ENCODE measurements at regions not wholly inside any gene's neighbourhood (a gene's known extent, or its start where the extent isn't known, plus 50 kb on each side); places are given as distances from the start of the nearest gene placed in this dataset.

- H3K27me3 Mint-ChIP-seq = peaks cover 0 to 8% (median 6%) of the 10 kb centered on the region in 5 donors
- no peak overlapping the region for H3K4me3 ChIP-seq (ENCODE audit: low read length)
- H3K36me3 ChIP-seq (ENCODE audit: control insufficient read depth in 2 of 3, insufficient read depth in 3 of 3, low read length in 3 of 3) = no peaks in the 10 kb centered on the region
- no peaks in the 10 kb centered on the region for H3K9me3 ChIP-seq (ENCODE audit: control insufficient read depth in 2 of 3, low read length in 3 of 3)
- no peaks in the 10 kb centered on the region for H3K27me3 ChIP-seq (ENCODE audit: control insufficient read depth in 2 of 2, insufficient read depth in 2 of 2, low read length in 2 of 2)
- no peaks in the 10 kb centered on the region for H3K36me3 Mint-ChIP-seq
- no peaks in the 10 kb centered on the region for H3K4me1 ChIP-seq (ENCODE audit: control insufficient read depth in 2 of 2, insufficient read depth in 2 of 2, low read length in 2 of 2)
- peaks cover 0 to 22% (median 7%) of the 10 kb centered on the region in 7 donors for H3K4me1 Mint-ChIP-seq
- DNase-seq (no peak), ATAC-seq (no peak)
- H3K27ac ChIP-seq (ENCODE audit: low read depth, low read length) = no peak overlapping the region
- peaks cover 0 to 1% (median 0%) of the 10 kb centered on the region in 11 donors for H3K9me3 Mint-ChIP-seq
- ChIA-PET POLR2A (no interaction called here), CTCF (no interaction called here)
- intact Hi-C loops (cut with micrococcal nuclease) = no loop called here
- H3K27ac Mint-ChIP-seq = no peak overlapping the region
- H3K4me3 Mint-ChIP-seq = no peak overlapping the region
These were observed 293.9 kb downstream of the QKI start for GRCh38 chr6:163708466-163708865.

DNA sequence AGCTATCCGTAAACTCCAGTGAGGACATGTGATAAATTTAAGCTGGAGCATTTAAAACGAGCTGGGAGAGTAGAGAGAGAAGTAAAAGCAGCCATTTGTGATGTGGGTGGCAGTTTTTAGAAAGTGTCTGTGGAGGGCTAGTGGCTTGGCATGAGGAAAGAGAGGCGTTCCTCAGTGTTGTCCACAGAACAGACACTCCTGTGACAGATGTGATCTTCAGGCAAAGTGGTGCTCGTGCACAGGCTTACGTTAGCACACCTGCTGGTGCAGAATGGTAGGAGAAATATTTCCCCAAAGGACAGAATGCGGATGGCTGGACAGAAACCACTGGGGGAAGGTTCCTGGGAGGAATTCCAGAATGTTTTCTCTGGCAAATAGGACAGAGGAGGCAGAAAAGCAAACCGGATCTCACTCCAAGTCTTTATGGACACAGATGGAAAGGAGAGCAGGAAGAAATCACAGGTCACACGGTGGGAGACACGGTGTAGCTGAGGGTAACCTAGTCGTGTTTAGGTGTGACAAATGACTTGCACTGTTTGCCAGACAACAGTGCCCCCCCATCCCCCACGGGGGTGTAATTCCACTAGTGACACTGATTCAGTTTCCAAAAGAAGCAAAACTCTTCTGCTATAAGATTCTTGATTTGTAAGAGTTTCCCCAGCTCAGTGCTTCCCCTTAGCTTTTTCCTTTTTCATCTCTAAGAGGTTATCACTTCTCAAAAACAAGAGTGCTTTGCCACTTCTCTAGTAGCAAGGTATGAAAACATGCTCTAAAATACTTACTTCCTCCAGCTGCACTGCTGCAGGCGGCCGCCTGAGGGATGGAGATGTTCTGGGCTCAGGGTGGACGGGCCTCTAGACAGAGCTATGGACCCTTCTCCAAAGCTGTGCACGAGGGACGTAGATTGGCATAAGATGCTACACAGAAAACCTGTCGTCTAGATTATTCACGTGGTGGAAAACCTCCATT, 293.2 kb downstream of the QKI start:
- Mint-ChIP-seq H3K27me3 (peaks cover 0 to 8% (median 4%) of the 10 kb centered on the region in 5 donors), H3K4me1 (peaks cover 0 to 20% (median 7%) of the 10 kb centered on the region in 7 donors), H3K4me3 (no peak overlapping the region), H3K9me3 (peaks cover 0 to 1% (median 0%) of the 10 kb centered on the region in 11 donors), H3K36me3 (no peaks in the 10 kb centered on the region), H3K27ac (no peak overlapping the region)
- ChIA-PET POLR2A (no interaction called here), CTCF (no interaction called here)
- no peaks in the 10 kb centered on the region for H3K4me1 ChIP-seq (ENCODE audit: control insufficient read depth in 2 of 2, insufficient read depth in 2 of 2, low read length in 2 of 2)
- intact Hi-C loops (cut with micrococcal nuclease) = no loop called here
- H3K4me3 ChIP-seq (ENCODE audit: low read length) = no peak overlapping the region
- no peak for DNase-seq
- H3K27me3 ChIP-seq (ENCODE audit: control insufficient read depth in 2 of 2, insufficient read depth in 2 of 2, low read length in 2 of 2) = no peaks in the 10 kb centered on the region
- H3K27ac ChIP-seq (ENCODE audit: low read depth, low read length) = no peak overlapping the region
- no peaks in the 10 kb centered on the region for H3K36me3 ChIP-seq (ENCODE audit: control insufficient read depth in 2 of 3, insufficient read depth in 3 of 3, low read length in 3 of 3)
- H3K9me3 ChIP-seq (ENCODE audit: control insufficient read depth in 2 of 3, low read length in 3 of 3) = no peaks in the 10 kb centered on the region
- ATAC-seq = no peak

- POLR2A ChIA-PET = no interaction called here
These were observed 292.1 kb downstream of the QKI start for GRCh38 chr6:163706500-163707087.

GRCh38 chr6:163705923-163706322, 291.4 kb downstream of the QKI start:
- Histone ChIP-seq H3K36me3 (ENCODE audit: control insufficient read depth in 2 of 3, insufficient read depth in 3 of 3, low read length in 3 of 3) (no peaks in the 10 kb centered on the region), H3K27ac (ENCODE audit: low read depth, low read length) (no peak overlapping the region), H3K4me3 (ENCODE audit: low read length) (no peak overlapping the region), H3K4me1 (ENCODE audit: control insufficient read depth in 2 of 2, insufficient read depth in 2 of 2, low read length in 2 of 2) (no peaks in the 10 kb centered on the region), H3K9me3 (ENCODE audit: control insufficient read depth in 2 of 3, low read length in 3 of 3) (no peaks in the 10 kb centered on the region), H3K27me3 (ENCODE audit: control insufficient read depth in 2 of 2, insufficient read depth in 2 of 2, low read length in 2 of 2) (no peaks in the 10 kb centered on the region)
- H3K36me3 Mint-ChIP-seq = no peaks in the 10 kb centered on the region
- ChIA-PET POLR2A (no interaction called here), CTCF (no interaction called here)
- DNase-seq (no peak), ATAC-seq (no peak)
- intact Hi-C loops (cut with micrococcal nuclease) = no loop called here
- peaks cover 0 to 1% (median 0%) of the 10 kb centered on the region in 11 donors for H3K9me3 Mint-ChIP-seq
- H3K27ac Mint-ChIP-seq = no peak overlapping the region
- peaks cover 0 to 11% (median 4%) of the 10 kb centered on the region in 5 donors for H3K27me3 Mint-ChIP-seq
- no peak overlapping the region for H3K4me3 Mint-ChIP-seq
- peaks cover 0 to 8% (median 0%) of the 10 kb centered on the region in 7 donors for H3K4me1 Mint-ChIP-seq

More at GRCh38 chr6:163706500-163707087, 292.1 kb downstream of the QKI start:
- H3K27me3 ChIP-seq (ENCODE audit: control insufficient read depth in 2 of 2, insufficient read depth in 2 of 2, low read length in 2 of 2) = no peaks in the 10 kb centered on the region
- CTCF ChIA-PET = no interaction called here
- H3K36me3 Mint-ChIP-seq = no peaks in the 10 kb centered on the region
- no peak overlapping the region for H3K27ac Mint-ChIP-seq
- ATAC-seq (no peak), DNase-seq (no peak)
- no peak overlapping the region for H3K4me3 Mint-ChIP-seq
- intact Hi-C loops (cut with micrococcal nuclease) = no loop called here
- H3K4me1 ChIP-seq (ENCODE audit: control insufficient read depth in 2 of 2, insufficient read depth in 2 of 2, low read length in 2 of 2) = no peaks in the 10 kb centered on the region
- no peak overlapping the region for H3K27ac ChIP-seq (ENCODE audit: low read depth, low read length)
- H3K9me3 Mint-ChIP-seq = peaks cover 0 to 1% (median 0%) of the 10 kb centered on the region in 11 donors
- no peaks in the 10 kb centered on the region for H3K9me3 ChIP-seq (ENCODE audit: control insufficient read depth in 2 of 3, low read length in 3 of 3)
- H3K4me1 Mint-ChIP-seq = peaks cover 0 to 13% (median 0%) of the 10 kb centered on the region in 7 donors
- H3K4me3 ChIP-seq (ENCODE audit: low read length) = no peak overlapping the region
- H3K27me3 Mint-ChIP-seq = peaks cover 0 to 13% (median 4%) of the 10 kb centered on the region in 5 donors
- no peaks in the 10 kb centered on the region for H3K36me3 ChIP-seq (ENCODE audit: control insufficient read depth in 2 of 3, insufficient read depth in 3 of 3, low read length in 3 of 3)

- CTCF ChIA-PET = no interaction called here
- DNase-seq = no peak
These were observed 288.2 kb downstream of the QKI start for GRCh38 chr6:163702736-163703135.

GRCh38 chr6:163701762-163702161, 287.2 kb downstream of the QKI start:
- Histone ChIP-seq H3K4me1 (ENCODE audit: control insufficient read depth in 2 of 2, insufficient read depth in 2 of 2, low read length in 2 of 2) (no peaks in the 10 kb centered on the region), H3K4me3 (ENCODE audit: low read length) (no peak overlapping the region), H3K36me3 (ENCODE audit: control insufficient read depth in 2 of 3, insufficient read depth in 3 of 3, low read length in 3 of 3) (no peaks in the 10 kb centered on the region), H3K9me3 (ENCODE audit: control insufficient read depth in 2 of 3, low read length in 3 of 3) (no peaks in the 10 kb centered on the region), H3K27ac (ENCODE audit: low read depth, low read length) (no peak overlapping the region), H3K27me3 (ENCODE audit: control insufficient read depth in 2 of 2, insufficient read depth in 2 of 2, low read length in 2 of 2) (no peaks in the 10 kb centered on the region)
- H3K27me3 Mint-ChIP-seq = peaks cover 8 to 23% (median 19%) of the 10 kb centered on the region in 5 donors
- intact Hi-C loops (cut with micrococcal nuclease) = no loop called here
- POLR2A ChIA-PET = no interaction called here
- no peaks in the 10 kb centered on the region for H3K36me3 Mint-ChIP-seq
- no peak overlapping the region for H3K27ac Mint-ChIP-seq
- no peaks in the 10 kb centered on the region for H3K4me1 Mint-ChIP-seq
- DNase-seq (no peak), ATAC-seq (no peak)
- CTCF ChIA-PET = no interaction called here
- no peak overlapping the region for H3K4me3 Mint-ChIP-seq
- H3K9me3 Mint-ChIP-seq = peaks cover 0 to 1% (median 0%) of the 10 kb centered on the region in 11 donors

More at GRCh38 chr6:163702736-163703135, 288.2 kb downstream of the QKI start:
- POLR2A ChIA-PET = no interaction called here
- no peak overlapping the region for H3K4me3 ChIP-seq (ENCODE audit: low read length)
- H3K4me1 ChIP-seq (ENCODE audit: control insufficient read depth in 2 of 2, insufficient read depth in 2 of 2, low read length in 2 of 2) = no peaks in the 10 kb centered on the region
- H3K36me3 ChIP-seq (ENCODE audit: control insufficient read depth in 2 of 3, insufficient read depth in 3 of 3, low read length in 3 of 3) = no peaks in the 10 kb centered on the region
- no peaks in the 10 kb centered on the region for H3K36me3 Mint-ChIP-seq
- H3K27me3 ChIP-seq (ENCODE audit: control insufficient read depth in 2 of 2, insufficient read depth in 2 of 2, low read length in 2 of 2) = no peaks in the 10 kb centered on the region
- H3K9me3 ChIP-seq (ENCODE audit: control insufficient read depth in 2 of 3, low read length in 3 of 3) = no peaks in the 10 kb centered on the region
- H3K9me3 Mint-ChIP-seq = peaks cover 0 to 1% (median 0%) of the 10 kb centered on the region in 11 donors
- intact Hi-C loops (cut with micrococcal nuclease) = no loop called here
- H3K4me1 Mint-ChIP-seq = peaks cover 0 to 6% (median 0%) of the 10 kb centered on the region in 7 donors
- H3K27me3 Mint-ChIP-seq = peaks cover 8 to 20% (median 15%) of the 10 kb centered on the region in 5 donors
- no peak for ATAC-seq
- no peak overlapping the region for H3K27ac ChIP-seq (ENCODE audit: low read depth, low read length)
- H3K27ac Mint-ChIP-seq = no peak overlapping the region
- no peak overlapping the region for H3K4me3 Mint-ChIP-seq
